GM21717 (cell line): ENCODE measurements at regions not wholly inside any gene's neighbourhood (a gene's known extent, or its start where the extent isn't known, plus 50 kb on each side); places are given as distances from the start of the nearest gene placed in this dataset.

ENCODE experiments used
- ATAC-seq: cut with Tn5 transposase; IDR thresholded peaks from one replicate; pipeline ENCODE4 v1.9.1; 2021; ENCODE audit warnings: mild to moderate bottlenecking, moderate library complexity; ENCODE audit not compliant: unreplicated experiment

GRCh38 chr16:73251608-73252007, 203.7 kb upstream of the ZFHX3 start:
- ATAC-seq = no peak

DNA sequence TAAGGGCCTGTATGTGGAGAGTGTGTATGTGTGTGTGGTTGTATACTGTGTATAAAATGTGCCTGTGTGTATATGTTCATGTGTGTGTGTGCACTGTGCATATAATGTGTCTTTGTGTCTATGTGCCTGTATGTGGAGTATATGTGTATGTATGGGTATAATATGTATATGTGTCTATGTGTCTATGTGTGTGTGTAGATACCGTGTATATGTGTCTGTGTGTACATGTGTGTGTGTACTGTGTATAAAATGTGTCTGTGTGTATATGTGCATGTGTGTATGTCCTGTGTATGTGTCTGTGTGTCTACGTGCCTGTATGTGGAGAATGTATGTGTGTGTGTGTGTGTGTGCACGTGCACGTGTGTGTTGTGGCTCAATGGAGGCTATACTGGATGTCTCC, 200.4 kb upstream of the ZFHX3 start:
- ATAC-seq = no peak

DNA sequence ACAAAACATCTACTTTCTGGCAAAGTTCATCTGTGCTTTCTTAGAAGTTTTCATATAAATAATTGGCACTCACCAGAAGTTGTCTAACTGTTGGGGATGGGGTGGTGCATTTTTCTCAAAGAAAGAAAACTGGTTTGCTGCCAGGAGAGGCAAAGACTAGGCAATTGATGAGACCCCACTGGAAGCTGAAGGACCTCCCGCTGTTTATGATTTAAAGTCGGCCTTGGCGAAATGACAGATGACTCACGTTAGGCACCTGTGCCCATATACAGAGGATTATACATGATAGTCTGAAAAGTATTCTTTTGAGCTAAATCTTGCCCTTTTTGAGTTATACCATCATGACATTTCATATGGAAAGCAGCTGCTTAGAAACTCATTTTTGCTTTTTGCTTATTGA, 193.0 kb upstream of the ZFHX3 start:
- no peak for ATAC-seq

DNA sequence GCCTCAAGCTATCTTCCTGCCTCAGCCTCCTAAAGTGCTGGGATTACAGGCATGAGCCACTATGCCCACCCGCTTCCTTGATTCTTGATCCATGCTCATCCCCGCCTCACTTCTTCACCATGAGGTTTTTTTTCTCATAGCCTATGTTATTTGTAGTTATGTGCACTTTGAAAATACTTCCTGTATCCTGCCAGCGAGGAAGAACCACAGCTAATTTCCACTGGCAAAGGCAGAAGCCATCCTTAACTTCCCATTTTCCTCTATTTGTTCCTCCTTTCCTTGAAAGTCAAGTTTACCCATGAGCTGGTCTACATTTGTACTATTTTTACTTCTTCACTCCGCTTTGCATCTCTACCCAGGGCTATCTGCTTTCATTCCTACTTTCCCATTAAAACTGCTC, 189.7 kb upstream of the ZFHX3 start:
- no peak for ATAC-seq

DNA sequence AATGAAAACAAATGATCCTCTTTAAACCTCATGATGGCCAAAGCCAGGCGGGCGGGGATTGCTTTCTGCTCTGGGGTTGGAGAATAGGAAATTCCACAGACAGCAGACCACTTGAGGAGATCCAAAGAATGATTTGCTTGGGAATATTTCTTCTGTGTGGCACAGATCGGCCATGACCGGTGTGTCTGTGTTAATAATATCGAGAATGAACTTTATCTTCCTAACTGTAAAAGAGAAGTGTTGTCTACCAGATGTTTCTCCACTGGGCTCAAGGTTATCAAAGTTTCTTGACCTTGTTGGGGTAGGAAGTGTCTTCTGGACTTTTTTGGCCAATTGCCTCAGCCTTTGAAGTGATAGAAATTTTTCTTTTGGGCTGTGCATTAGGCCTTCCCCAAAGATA, 186.6 kb upstream of the ZFHX3 start:
- ATAC-seq = no peak

DNA sequence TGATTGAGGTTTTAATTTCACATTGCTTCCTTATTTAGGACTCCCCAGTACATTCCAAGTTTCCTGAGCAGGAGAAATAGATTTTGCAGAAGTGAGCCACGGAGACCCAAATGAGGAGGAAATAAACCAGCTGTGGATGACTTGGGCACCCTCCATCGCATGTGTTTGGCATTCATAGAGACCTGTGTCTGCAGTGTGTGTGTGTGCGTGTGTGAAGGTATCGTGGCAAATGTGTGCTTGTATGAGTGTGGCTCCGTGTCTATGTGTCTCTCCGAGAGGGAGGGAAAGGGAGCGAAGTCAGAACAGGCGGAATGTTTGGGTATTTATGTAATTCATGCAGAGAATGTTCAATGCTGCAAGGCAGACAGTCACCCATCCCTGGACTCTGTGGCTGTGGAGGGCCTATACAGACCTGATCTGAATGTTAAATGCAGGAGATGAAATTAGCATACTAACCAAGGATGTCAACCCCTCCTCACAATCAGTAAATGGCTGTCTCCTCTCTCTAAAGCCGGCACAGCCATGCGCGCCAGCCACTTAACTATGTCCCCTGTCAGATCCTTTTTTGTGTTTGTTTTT, 186.0 kb upstream of the ZFHX3 start:
- no peak for ATAC-seq

DNA sequence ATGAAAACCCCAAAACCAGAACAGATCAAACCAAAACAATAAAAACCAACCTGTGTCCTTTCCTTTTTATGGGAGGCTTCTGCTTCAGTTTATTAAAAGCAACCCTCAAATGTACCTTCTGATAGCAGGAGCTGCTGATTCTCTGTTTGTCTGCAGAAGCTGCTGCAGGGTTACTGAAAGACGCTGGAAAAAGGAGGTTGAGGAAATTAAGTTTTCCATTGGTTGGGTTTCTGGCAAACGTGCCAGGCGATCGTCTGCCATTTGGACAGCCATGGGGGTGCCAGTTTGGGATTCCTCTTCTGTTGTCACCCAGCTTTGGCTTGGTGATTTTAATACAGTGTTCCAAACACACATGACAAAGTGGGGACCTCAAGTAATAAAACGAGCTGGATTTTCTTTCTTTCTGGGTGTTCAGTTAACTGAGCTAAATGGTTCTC, 185.4 kb upstream of the ZFHX3 start:
- no peak for ATAC-seq

DNA sequence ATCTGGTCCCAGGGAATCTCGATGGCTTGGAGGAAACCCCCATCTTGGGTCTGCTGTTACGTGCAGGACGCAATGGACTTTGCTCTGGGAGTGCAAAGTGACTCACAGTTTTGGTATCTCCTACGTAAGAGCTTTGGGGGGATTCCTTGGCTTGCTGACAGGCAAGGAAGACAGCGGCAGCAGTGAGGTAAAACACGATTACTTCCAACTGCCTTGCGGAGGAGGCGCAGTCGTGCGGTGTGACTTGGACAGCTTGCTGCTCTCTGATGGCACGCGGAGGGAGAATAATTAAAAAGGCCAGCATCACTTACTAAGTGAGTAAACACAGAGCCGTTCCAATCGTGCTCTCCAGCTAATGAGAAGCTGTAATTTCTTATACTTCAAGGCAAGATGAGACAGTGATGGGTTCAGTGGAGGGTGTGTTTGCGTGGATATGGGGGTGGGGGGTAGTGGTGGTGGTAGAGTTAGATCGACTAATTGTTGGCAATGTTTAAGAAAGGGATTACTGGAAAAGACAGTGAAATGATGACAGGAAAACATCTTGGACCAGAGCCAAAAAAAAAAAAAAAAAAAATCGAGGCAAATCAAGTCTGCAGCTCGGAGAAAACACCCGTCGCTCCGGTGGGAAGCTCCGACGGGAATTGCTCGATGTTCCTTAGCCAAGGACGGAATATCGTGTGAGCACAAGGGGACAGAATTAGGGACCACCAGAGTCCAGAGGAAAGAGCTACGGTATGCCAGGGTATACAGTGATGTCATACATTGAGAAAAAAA, 184.8 kb upstream of the ZFHX3 start:
- no peak for ATAC-seq

DNA sequence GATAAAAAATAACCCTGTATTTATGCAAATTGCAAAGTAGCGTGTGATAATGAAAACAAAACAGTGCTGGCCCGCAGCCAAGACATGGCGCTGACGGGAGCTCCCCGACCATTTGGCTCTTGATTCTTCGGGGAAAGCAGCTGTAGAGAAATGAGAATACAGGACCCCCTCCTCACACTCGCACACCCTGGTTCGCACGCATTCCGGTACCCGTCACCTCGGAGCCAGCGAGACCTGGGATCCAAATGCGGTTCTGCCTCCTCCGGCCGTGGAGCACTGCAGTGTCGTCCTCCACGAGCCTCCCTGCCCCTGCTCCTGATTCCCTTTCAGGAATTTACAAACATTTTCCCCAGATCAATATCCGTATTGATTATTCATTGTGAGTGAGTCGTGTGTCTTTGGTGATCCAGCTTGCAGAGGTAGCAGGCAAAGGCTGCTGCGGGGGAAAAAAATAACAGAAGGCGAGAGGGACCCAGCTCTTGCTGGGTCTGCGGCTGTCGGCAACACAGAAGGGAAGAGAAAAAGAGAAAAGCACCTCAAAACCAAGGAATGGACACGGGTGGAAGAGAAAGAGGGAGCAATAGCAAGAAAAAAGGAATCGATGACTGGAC, 184.1 kb upstream of the ZFHX3 start:
- no peak for ATAC-seq

DNA sequence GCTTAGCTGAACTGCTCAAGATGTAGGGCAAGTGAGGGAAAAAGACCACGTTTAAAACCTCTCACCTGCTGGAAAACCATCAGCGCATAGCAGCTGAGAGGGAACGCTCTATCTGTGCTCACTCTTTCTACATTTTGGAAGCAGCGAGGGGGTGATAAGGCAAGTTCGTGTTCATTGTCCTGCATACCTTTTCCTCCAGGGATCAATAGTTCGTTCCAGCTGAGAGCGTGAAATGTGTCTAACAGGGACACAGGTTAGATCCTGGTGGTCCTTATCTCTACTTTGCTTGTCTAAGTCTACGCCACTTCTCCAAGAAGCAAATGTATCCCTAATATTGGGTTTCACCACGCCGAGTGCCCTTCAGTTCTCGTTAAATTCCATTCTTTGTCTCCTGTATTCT, 183.5 kb upstream of the ZFHX3 start:
- ATAC-seq = no peak

- no peak for ATAC-seq
These were observed 182.7 kb upstream of the ZFHX3 start for GRCh38 chr16:73230651-73231050.

GRCh38 chr16:73228649-73229048, 180.7 kb upstream of the ZFHX3 start:
- no peak for ATAC-seq

- no peak for ATAC-seq
These were observed 178.7 kb upstream of the ZFHX3 start for GRCh38 chr16:73226675-73227074.

DNA sequence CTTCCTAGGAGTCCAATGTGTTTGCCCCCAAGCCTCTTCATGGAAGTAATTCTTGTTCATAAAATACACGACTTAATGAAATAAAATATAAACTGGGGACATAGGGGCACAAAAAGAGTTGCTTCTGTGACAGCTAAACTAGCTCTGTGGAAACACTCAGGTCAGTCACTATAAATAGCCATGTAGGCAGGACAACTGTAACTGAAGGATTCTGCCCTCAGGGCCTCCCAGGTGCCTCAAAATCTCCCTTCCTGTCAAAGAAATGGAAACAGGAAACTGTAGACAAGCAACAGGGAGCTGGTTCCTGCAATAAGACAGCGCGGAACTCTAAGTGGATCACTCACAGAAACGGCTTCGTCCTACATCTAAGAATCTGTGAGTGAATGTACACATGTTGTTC, 178.1 kb upstream of the ZFHX3 start:
- ATAC-seq = no peak

DNA sequence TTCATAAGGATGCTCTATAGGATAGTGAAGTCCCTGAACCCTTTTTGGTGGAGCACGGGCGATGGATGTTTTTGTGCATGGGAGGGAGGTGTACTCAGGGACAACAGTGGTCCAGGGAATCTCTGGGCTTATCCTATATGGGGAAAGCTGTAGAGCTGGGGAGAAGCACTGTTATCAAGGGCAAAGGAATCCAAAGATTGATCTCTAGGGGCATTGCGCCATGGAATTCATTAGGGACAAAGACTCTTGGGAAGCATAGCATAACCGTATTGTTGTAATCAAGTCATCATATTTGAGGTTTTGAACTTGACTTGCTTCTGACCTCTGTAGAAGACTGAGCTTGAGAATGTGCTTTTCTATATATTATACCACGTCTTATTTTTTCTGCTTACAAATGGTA, 172.9 kb upstream of the ZFHX3 start:
- ATAC-seq = no peak

DNA sequence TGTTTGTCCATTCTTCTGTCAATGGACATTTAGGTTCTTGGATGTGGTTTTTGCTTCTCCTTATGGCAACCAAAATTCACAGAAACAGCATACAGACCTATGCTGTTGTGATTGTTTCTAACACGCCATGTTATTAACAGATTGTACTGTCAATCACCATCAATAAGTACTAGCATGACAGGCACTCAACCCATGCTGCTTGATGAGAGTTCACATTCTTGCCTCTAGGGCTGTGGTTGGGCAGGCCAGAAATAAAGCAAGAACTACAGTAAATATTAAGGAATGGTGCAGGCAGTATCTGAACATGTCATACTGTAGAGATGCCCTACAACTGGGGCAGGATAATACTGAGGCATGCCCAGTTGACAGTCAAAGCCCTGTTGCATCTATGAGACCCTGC, 171.2 kb upstream of the ZFHX3 start:
- no peak for ATAC-seq

- no peak for ATAC-seq
These were observed 169.7 kb upstream of the ZFHX3 start for GRCh38 chr16:73217654-73218053.

- ATAC-seq = no peak
These were observed 169.0 kb upstream of the ZFHX3 start for GRCh38 chr16:73216932-73217331.

GRCh38 chr16:73215678-73216377, 167.9 kb upstream of the ZFHX3 start:
- ATAC-seq = no peak

GRCh38 chr16:73214825-73215677, 167.1 kb upstream of the ZFHX3 start:
- no peak for ATAC-seq
